IMR-90 (cell line): ENCODE measurements at regions not wholly inside any gene's neighbourhood (a gene's known extent, or its start where the extent isn't known, plus 50 kb on each side); places are given as distances from the start of the nearest gene placed in this dataset.
A peak's percentile ranks its signal among the peaks of the same experiment; 100 is the strongest.

ENCODE experiments used
- ATAC-seq: fragments of 200-7000 bp; cut with Tn5 transposase; 2 replicates; pipeline ENCODE4 v1.9.1; 2020; ENCODE audit warnings: low read depth, mild to moderate bottlenecking, moderate library complexity
- BruUV-seq: library from RNA; stranded (reverse); fragments of 400-500 nt; replicated peaks from 2 replicates; lab custom pipeline; 2021; lab: Mats Ljungman, UMichigan
- CTCF ChIA-PET: fragments of 300-600 bp; formaldehyde crosslinking; extraction: SDS; loops from one replicate; lab custom pipeline; 2021; ENCODE audit warnings: antibody characterized with exemption; lab: Yijun Ruan, JAX
- POLR2A ChIA-PET: fragments of 300-600 bp; sonication (Branson Sonifier 250); formaldehyde crosslinking; loops from one replicate; lab custom pipeline; 2022; ENCODE audit warnings: antibody characterized with exemption; ENCODE audit not compliant: unreplicated experiment; lab: Charles Lee
- DNase-seq: peaks from one replicate; pipeline ENCODE4 v3.0.0; 2013
- H2AFZ ChIP-seq: replicated peaks from 2 replicates; pipeline ENCODE3; 2013; ENCODE audit warnings: low read length, mild to moderate bottlenecking; ENCODE audit not compliant: poor library complexity
- H2AK5ac ChIP-seq: 2 replicates; pipeline ENCODE4 v1.6.1; 2013; ENCODE audit warnings: low read depth, low read length, inconsistent platforms
- H2AK9ac ChIP-seq: replicated peaks from 2 replicates; pipeline ENCODE3; 2013; ENCODE audit warnings: mild to moderate bottlenecking, low read depth, low read length, moderate library complexity; ENCODE audit not compliant: poor library complexity
- H2BK120ac ChIP-seq: 2 replicates; pipeline ENCODE4 v1.6.1; 2013; ENCODE audit warnings: low read depth, low read length, inconsistent platforms
- H2BK15ac ChIP-seq: 3 replicates; pipeline ENCODE4 v1.6.1; 2013; ENCODE audit warnings: low read depth, low read length, inconsistent platforms
- H2BK20ac ChIP-seq: 2 replicates; pipeline ENCODE4 v1.6.1; 2013; ENCODE audit warnings: low read depth, mild to moderate bottlenecking, inconsistent platforms, low read length, moderate library complexity
- H2BK5ac ChIP-seq: 2 replicates; pipeline ENCODE4 v1.6.1; 2013; ENCODE audit warnings: mild to moderate bottlenecking, low read depth, low read length, inconsistent platforms; ENCODE audit not compliant: poor library complexity, severe bottlenecking
- H3K14ac ChIP-seq: replicated peaks from 2 replicates; pipeline ENCODE4 v1.6.1; 2013; ENCODE audit warnings: low read depth, low read length, inconsistent platforms
- H3K18ac ChIP-seq: 2 replicates; pipeline ENCODE4 v1.6.1; 2013; ENCODE audit warnings: low read depth, low read length, control low read depth
- H3K23ac ChIP-seq: 2 replicates; pipeline ENCODE4 v1.6.1; 2013; ENCODE audit warnings: low read depth, low read length, inconsistent platforms
- H3K27ac ChIP-seq: 2 replicates; pipeline ENCODE4 v1.5.1; 2013; ENCODE audit warnings: mild to moderate bottlenecking, control low read depth, low read length; ENCODE audit not compliant: insufficient read depth
- H3K27me3 ChIP-seq: 2 replicates; pipeline ENCODE4 v1.6.1; 2013; ENCODE audit warnings: low read length; ENCODE audit not compliant: control insufficient read depth, insufficient read depth
- H3K36me3 ChIP-seq: 2 replicates; pipeline ENCODE4 v1.6.1; 2013; ENCODE audit warnings: low read length, mixed read lengths; ENCODE audit not compliant: control insufficient read depth, insufficient read depth
- H3K4ac ChIP-seq: 2 replicates; pipeline ENCODE4 v1.6.1; 2013; ENCODE audit warnings: low read depth, low read length, inconsistent platforms
- H3K4me1 ChIP-seq: 2 replicates; pipeline ENCODE4 v1.6.1; 2013; ENCODE audit warnings: low read length, mixed read lengths; ENCODE audit not compliant: control insufficient read depth, insufficient read depth
- H3K4me2 ChIP-seq: 2 replicates; pipeline ENCODE4 v1.6.1; 2013; ENCODE audit warnings: low read depth, mild to moderate bottlenecking, control low read depth, low read length, moderate library complexity
- H3K4me3 ChIP-seq: 2 replicates; pipeline ENCODE4 v1.5.1; 2013; ENCODE audit warnings: low read depth, mild to moderate bottlenecking, control low read depth, low read length, moderate library complexity; ENCODE audit not compliant: insufficient read depth
- H3K56ac ChIP-seq: 2 replicates; pipeline ENCODE4 v1.6.1; 2013; ENCODE audit warnings: low read length, inconsistent platforms; ENCODE audit not compliant: insufficient read depth; ENCODE audit errors: extremely low read depth
- H3K79me1 ChIP-seq, 2 experiments: 2 replicates each; pipeline ENCODE4 v1.6.1; 2013; ENCODE audit warnings: low read length in 2 of 2, inconsistent platforms in 1 of 2, low read depth in 1 of 2
- H3K9ac ChIP-seq: 2 replicates; pipeline ENCODE4 v1.6.1; 2013; ENCODE audit warnings: low read depth, low read length, control low read depth
- H3K9me1 ChIP-seq: 2 replicates; pipeline ENCODE4 v1.6.1; 2013; ENCODE audit warnings: low read length, inconsistent platforms; ENCODE audit not compliant: insufficient read depth
- H3K9me3 ChIP-seq: 2 replicates; pipeline ENCODE4 v1.6.1; 2013; ENCODE audit warnings: low read length; ENCODE audit not compliant: control insufficient read depth, insufficient read depth
- H4K20me1 ChIP-seq: 2 replicates; pipeline ENCODE4 v1.6.1; 2013; ENCODE audit warnings: low read length, inconsistent platforms; ENCODE audit not compliant: insufficient read depth
- H4K5ac ChIP-seq: 2 replicates; pipeline ENCODE4 v1.6.1; 2013; ENCODE audit warnings: mild to moderate bottlenecking, low read depth, low read length, control low read depth
- H4K8ac ChIP-seq, 2 experiments: 2 replicates each; pipeline ENCODE4 v1.6.1; 2013; ENCODE audit warnings: low read depth in 2 of 2, low read length in 2 of 2, control low read depth in 1 of 2, inconsistent platforms in 1 of 2
- H4K91ac ChIP-seq: 2 replicates; pipeline ENCODE4 v1.6.1; 2013; ENCODE audit warnings: low read depth, low read length, inconsistent platforms; ENCODE audit not compliant: insufficient read depth
- BHLHE40 ChIP-seq: fragments of 150-350 bp; IDR thresholded peaks from 2 replicates; pipeline ENCODE4 v1.6.1; 2016; ENCODE audit warnings: mild to moderate bottlenecking, low read depth, low read length
- CEBPB ChIP-seq: IDR thresholded peaks from 2 replicates; pipeline ENCODE4 v1.6.1; 2012; ENCODE audit warnings: low read depth, low read length, improper control_type of control experiment
- CTCF ChIP-seq: conservative IDR thresholded peaks from 2 replicates; pipeline ENCODE4 v1.5.1; 2012; ENCODE audit warnings: mild to moderate bottlenecking, low read depth, low read length, improper control_type of control experiment
- MAZ ChIP-seq: IDR thresholded peaks from 2 replicates; pipeline ENCODE4 v1.6.1; 2012; ENCODE audit warnings: low read depth, mild to moderate bottlenecking, low read length, improper control_type of control experiment, moderate library complexity, borderline replicate concordance
- MXI1 ChIP-seq: IDR thresholded peaks from 2 replicates; pipeline ENCODE4 v1.6.1; 2012; ENCODE audit warnings: low read depth, mild to moderate bottlenecking, low read length, moderate library complexity, borderline replicate concordance
- NFE2L2 ChIP-seq: fragments of 150-350 bp; IDR thresholded peaks from 2 replicates; pipeline ENCODE4 v1.6.1; 2016; ENCODE audit warnings: low read depth, mild to moderate bottlenecking, low read length
- POLR2A ChIP-seq: IDR thresholded peaks from 2 replicates; pipeline ENCODE4 v1.6.1; 2012; ENCODE audit warnings: mild to moderate bottlenecking, low read depth, low read length
- SMC3 ChIP-seq: fragments of 150-350 bp; IDR thresholded peaks from 2 replicates; pipeline ENCODE4 v1.6.1; 2016; ENCODE audit warnings: low read depth, mild to moderate bottlenecking, antibody characterized with exemption, low read length, moderate library complexity
- WGBS, 2 experiments: methylation state at CpG; one replicate each; pipeline versions ENCODE4 v1.1.5 to v1.1.7; 2013; ENCODE audit warnings: missing lambda C conversion rate in 2 of 2; ENCODE audit not compliant: insufficient read length in 1 of 2; ENCODE audit errors: extremely low coverage in 2 of 2; 5-methylcytosine and 5-hydroxymethylcytosine counted together
- dilution Hi-C: fragments of 300-500 bp; cut with HindIII; formaldehyde crosslinking; loops from one replicate; pipeline ENCODE4 v1.14.3; 2018; ENCODE audit warnings: low sequenced_read_pairs; ENCODE audit not compliant: unreplicated experiment
- in situ Hi-C: fragments of 300-500 bp; cut with MboI; formaldehyde crosslinking; loops from 3 replicates; pipeline ENCODE4 v1.14.3; 2019; ENCODE audit warnings: low sequenced_read_pairs, inconsistent platforms, mixed read lengths
- intact Hi-C: fragments of 100-400 bp; cut with micrococcal nuclease; formaldehyde crosslinking; loops from 2 replicates; pipeline ENCODE4 v1.10.0; 2022

DNA sequence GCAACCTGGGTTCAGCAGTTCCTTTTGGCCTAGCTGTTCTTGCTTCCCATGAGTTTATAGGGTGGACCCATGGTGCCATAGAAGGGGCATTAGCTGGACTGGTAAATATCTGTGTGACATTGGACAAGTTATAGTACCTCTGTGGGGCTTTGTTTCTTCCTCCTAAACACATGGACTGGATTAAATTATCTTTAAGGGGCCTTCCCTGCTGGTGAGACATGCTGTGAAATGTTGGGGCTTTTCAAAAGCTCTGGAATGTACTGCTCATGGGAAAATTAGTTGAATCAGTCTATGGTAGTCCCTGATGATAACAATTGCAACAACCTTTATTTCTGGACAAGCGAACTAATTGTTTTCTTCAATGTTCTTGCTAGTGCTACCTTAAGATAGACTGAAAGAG, 276.2 kb downstream of the BLID start:
- TF ChIP-seq MAZ (no peak), CEBPB (no peak), BHLHE40 (no peak), POLR2A (no peak), MXI1 (no peak), SMC3 (no peak), NFE2L2 (no peak), CTCF (no peak)
- peak overlapping the region; percentile 20; the same call in 1 of the 2 replicates for H3K4ac ChIP-seq
- ChIA-PET CTCF (no interaction called here), POLR2A (no interaction called here)
- no peak overlapping the region for H2AK9ac ChIP-seq
- H3K56ac ChIP-seq = no peak overlapping the region
- no peak overlapping the region for H2AFZ ChIP-seq
- H2BK120ac ChIP-seq = no peak overlapping the region; the same call in 1 of the 2 replicates
- no peaks in the 10 kb centered on the region for H3K79me1 ChIP-seq
- intact Hi-C loops = no loop called here
- H2AK5ac ChIP-seq = no peak overlapping the region
- H3K27me3 ChIP-seq = no peaks in the 10 kb centered on the region
- H3K9me1 ChIP-seq = no peaks in the 10 kb centered on the region
- H3K4me1 ChIP-seq = peaks cover 2% of the 10 kb centered on the region; the same call in 1 of the 2 replicates
- dilution Hi-C loops = no loop called here
- H4K20me1 ChIP-seq = no peaks in the 10 kb centered on the region
- H4K5ac ChIP-seq = no peak overlapping the region; the same call in 1 of the 2 replicates
- no peak overlapping the region for H2BK5ac ChIP-seq
- H4K91ac ChIP-seq = 0 out of 2 replicates have a peak overlapping the region, but pooled peaks have one; percentile 5
- no CpG with 5 or more reads among the region's 1 CpG for WGBS, 2 experiments
- H3K23ac ChIP-seq = no peak overlapping the region
- no peaks in the 10 kb centered on the region for H3K9me3 ChIP-seq
- no peak overlapping the region for H3K18ac ChIP-seq
- 0 out of 3 replicates have a peak overlapping the region, but pooled peaks have one; percentile 2 for H2BK15ac ChIP-seq
- no peak overlapping the region for H3K4me3 ChIP-seq
- in situ Hi-C loops = no loop called here
- H3K27ac ChIP-seq = no peak overlapping the region
- peak overlapping the region; percentile 25; the same call in 1 of the 2 replicates for H3K14ac ChIP-seq
- H2BK20ac ChIP-seq = no peak overlapping the region
- DNase-seq = peak; percentile 57
- H4K8ac ChIP-seq = peak overlapping the region in 1 of 2 experiments; percentile 18; a peak in 1 of 4 replicates
- no TSS peak for BruUV-seq
- no peak overlapping the region for H3K9ac ChIP-seq
- no peak for ATAC-seq
- no peaks in the 10 kb centered on the region for H3K36me3 ChIP-seq
- H3K4me2 ChIP-seq = no peak overlapping the region
